Type B pancreatic cell (in vitro differentiated cells): ENCODE measurements at regions not wholly inside any gene's neighbourhood (a gene's known extent, or its start where the extent isn't known, plus 50 kb on each side); places are given as distances from the start of the nearest gene placed in this dataset.

Experiments used
- DNase-seq: peaks from one replicate; pipeline ENCODE4 v3.0.0; 2021; ENCODE audit warnings: mixed read lengths; ENCODE audit not compliant: unreplicated experiment; ENCODE audit errors: extremely low spot score
- H3K27ac Mint-ChIP-seq: 2 replicates; pipeline ENCODE4 v1.8.0; 2021; ENCODE audit warnings: mild to moderate bottlenecking, mixed read lengths
- H3K27me3 Mint-ChIP-seq: 2 replicates; pipeline ENCODE4 v1.8.0; 2021; ENCODE audit warnings: mixed read lengths
- H3K36me3 Mint-ChIP-seq: 2 replicates; pipeline ENCODE4 v1.8.0; 2021; ENCODE audit warnings: mixed read lengths
- H3K4me1 Mint-ChIP-seq: one replicate; pipeline ENCODE4 v1.8.0; 2021; ENCODE audit warnings: mixed read lengths; ENCODE audit not compliant: unreplicated experiment
- H3K4me3 Mint-ChIP-seq: 2 replicates; pipeline ENCODE4 v1.8.0; 2021; ENCODE audit warnings: mild to moderate bottlenecking, mixed read lengths
- H3K9me3 Mint-ChIP-seq: 2 replicates; pipeline ENCODE4 v1.8.0; 2021; ENCODE audit warnings: mixed read lengths
- CTCF ChIP-seq: fragments of 200-600 bp; sonication (generic); conservative IDR thresholded peaks from 2 replicates; pipeline ENCODE4 v1.5.0; 2021; ENCODE audit warnings: antibody characterized with exemption, mild to moderate bottlenecking

GRCh38 chr19:28514166-28514565 is 698.8 kb downstream of the UQCRFS1 start:
- Mint-ChIP-seq H3K27me3 (peaks cover 6% of the 10 kb centered on the region), H3K4me3 (no peak overlapping the region), H3K4me1 (no peaks in the 10 kb centered on the region), H3K27ac (no peak overlapping the region), H3K9me3 (no peaks in the 10 kb centered on the region), H3K36me3 (no peaks in the 10 kb centered on the region)
- DNase-seq, result no peak
- TF ChIP-seq CTCF, result no peak

DNA sequence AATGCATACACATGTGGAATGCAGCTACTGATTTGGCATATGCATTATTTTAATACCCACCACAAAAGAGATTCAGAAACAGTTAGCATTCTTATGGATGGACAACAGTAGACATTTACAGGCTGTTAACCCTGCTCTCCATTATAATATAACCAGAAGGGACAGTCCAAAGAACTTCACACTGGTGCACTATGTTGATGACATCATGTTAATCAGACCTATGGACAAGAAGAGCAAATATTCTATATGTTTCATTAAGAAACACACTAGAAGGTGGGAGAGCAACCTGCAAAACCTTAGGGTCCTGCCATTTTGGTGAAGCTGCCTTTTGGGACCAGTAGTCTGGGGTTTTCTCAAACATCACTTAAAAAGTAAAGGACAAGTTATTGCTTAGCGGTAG is 701.3 kb downstream of the UQCRFS1 start:
- Mint-ChIP-seq H3K9me3 (no peaks in the 10 kb centered on the region), H3K27me3 (peaks cover 13% of the 10 kb centered on the region), H3K27ac (no peak overlapping the region), H3K4me1 (no peaks in the 10 kb centered on the region), H3K4me3 (no peak overlapping the region), H3K36me3 (no peaks in the 10 kb centered on the region)
- no peak for TF ChIP-seq CTCF
- no peak for DNase-seq

GRCh38 chr19:28509079-28509895 is 703.7 kb downstream of the UQCRFS1 start:
- H3K4me3 Mint-ChIP-seq, result no peak overlapping the region

DNA sequence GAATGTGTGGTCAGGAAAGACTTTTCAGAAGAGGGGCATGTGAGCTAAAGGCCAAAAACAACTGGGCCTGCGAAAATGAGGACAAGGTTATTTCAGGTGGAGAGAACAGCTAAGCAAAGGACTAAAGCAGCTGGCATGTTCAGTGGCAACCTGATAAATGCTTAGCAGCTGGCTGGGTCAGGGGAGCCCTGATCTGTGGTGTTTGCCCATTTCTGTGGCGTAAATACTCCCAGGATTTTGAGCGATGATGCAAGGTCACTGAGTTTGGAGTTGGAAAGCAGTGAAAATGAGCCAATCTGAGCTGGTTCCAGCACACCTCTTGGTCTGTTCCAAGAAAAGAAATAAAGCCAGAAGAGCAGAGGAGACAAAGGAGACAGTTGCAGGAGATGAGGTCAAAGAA is 704.3 kb downstream of the UQCRFS1 start:
- Mint-ChIP-seq H3K9me3 (no peaks in the 10 kb centered on the region), H3K27me3 (peaks cover 13% of the 10 kb centered on the region), H3K27ac (no peak overlapping the region)

More at GRCh38 chr19:28509079-28509895, 703.7 kb downstream of the UQCRFS1 start:
- no peaks in the 10 kb centered on the region for H3K4me1 Mint-ChIP-seq
- H3K27ac Mint-ChIP-seq, result no peak overlapping the region
- no peaks in the 10 kb centered on the region for H3K9me3 Mint-ChIP-seq
- TF ChIP-seq CTCF, result no peak
- peak; percentile 43 for DNase-seq
- no peaks in the 10 kb centered on the region for H3K36me3 Mint-ChIP-seq
- peaks cover 13% of the 10 kb centered on the region for H3K27me3 Mint-ChIP-seq

DNA sequence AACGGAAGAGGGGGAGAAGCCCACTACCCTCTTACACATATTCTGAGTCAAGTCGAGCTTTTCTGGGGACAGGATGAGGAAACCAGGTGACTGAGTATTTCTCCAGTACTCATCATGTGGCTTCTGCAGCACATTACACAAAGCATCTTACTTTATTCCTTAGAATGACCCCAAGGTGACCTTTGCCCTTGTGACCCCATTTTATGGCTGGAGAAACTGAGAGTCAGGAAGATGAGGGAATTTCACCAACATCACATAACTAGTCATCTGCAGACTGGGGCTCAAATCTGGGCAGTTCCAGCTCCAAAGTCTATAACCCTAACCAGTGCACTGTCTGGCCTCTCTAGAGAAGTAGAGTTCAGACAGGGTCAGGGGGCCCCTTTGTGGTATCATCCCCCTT is 707.0 kb downstream of the UQCRFS1 start:
- H3K27ac Mint-ChIP-seq, result no peak overlapping the region
- peaks cover 19% of the 10 kb centered on the region for H3K27me3 Mint-ChIP-seq
- no peak for TF ChIP-seq CTCF
- H3K4me1 Mint-ChIP-seq, result peaks cover 14% of the 10 kb centered on the region
- no peak overlapping the region for H3K4me3 Mint-ChIP-seq
- H3K9me3 Mint-ChIP-seq, result no peaks in the 10 kb centered on the region
- no peaks in the 10 kb centered on the region for H3K36me3 Mint-ChIP-seq
- no peak for DNase-seq

More for the DNA sequence above, 704.3 kb downstream of the UQCRFS1 start:
- Mint-ChIP-seq H3K4me3 (no peak overlapping the region), H3K36me3 (no peaks in the 10 kb centered on the region), H3K4me1 (no peaks in the 10 kb centered on the region)
- DNase-seq, result peak; percentile 20
- no peak for TF ChIP-seq CTCF
